K562 (cell line): ENCODE measurements at regions not wholly inside any gene's neighbourhood (a gene's known extent, or its start where the extent isn't known, plus 50 kb on each side); places are given as distances from the start of the nearest gene placed in this dataset.

ENCODE experiments used
- CTCF ChIP-seq, 3 experiments: IDR thresholded peaks in 2 of 3; conservative IDR thresholded peaks in 1 of 3; 2 replicates each; pipeline ENCODE4 v1.5.1; 2011 to 2012; ENCODE audit warnings: low read length in 3 of 3, mild to moderate bottlenecking in 3 of 3, control low read depth in 2 of 3, improper control_type of control experiment in 1 of 3, inconsistent platforms in 1 of 3, low read depth in 1 of 3, mixed read lengths in 1 of 3, moderate library complexity in 1 of 3; ENCODE audit not compliant: insufficient read depth in 2 of 3
- PBX2 ChIP-seq, 2 experiments: IDR thresholded peaks in 1 of 2; conservative IDR thresholded peaks in 1 of 2; 2 replicates each; pipeline ENCODE4 v1.6.1; 2016; ENCODE audit warnings: low read depth in 2 of 2, mild to moderate bottlenecking in 1 of 2, missing compliant biosample characterization in 1 of 2, missing genetic modification characterization in 1 of 2, moderate library complexity in 1 of 2
- SP1 ChIP-seq: sonication (generic); formaldehyde crosslinking; IDR thresholded peaks from 2 replicates; pipeline ENCODE4 v1.8.1; 2022; ENCODE audit warnings: mild to moderate bottlenecking, missing genetic modification reagents
- SREBF2 ChIP-seq: sonication (generic); formaldehyde crosslinking; IDR thresholded peaks from 2 replicates; pipeline ENCODE4 v1.4.0; 2020; ENCODE audit warnings: mild to moderate bottlenecking, missing genetic modification reagents
- ZNF583 ChIP-seq: fragments of 250-450 bp; sonication (Bioruptor Pico); IDR thresholded peaks from 2 replicates; pipeline ENCODE4 v1.4.0; 2020
- TF ChIP-seq, protein P1 (sequence below): fragments of 450-650 bp; IDR thresholded peaks from 2 replicates; pipeline ENCODE4 v1.6.1; 2017; ENCODE audit warnings: mild to moderate bottlenecking, moderate library complexity

GRCh38 chr2:117631152-117631945, 183.1 kb upstream of the DDX18 start:
- no peak for TF ChIP-seq CTCF (IDR thresholded peaks at IDR 0.05 in 2 of 3, conservative IDR thresholded peaks at IDR 0.05 in 1 of 3; ENCODE audit: insufficient read depth in 2 of 3, low read depth in 1 of 3, low read length in 3 of 3)
- no peak for TF ChIP-seq ZNF583 (CRISPR knock-in tag)
- no peak for TF ChIP-seq SREBF2
- no peak for TF ChIP-seq PBX2 (CRISPR knock-in tag; IDR thresholded peaks at IDR 0.05; ENCODE audit: low read depth)
- TF ChIP-seq PBX2 (tag; conservative IDR thresholded peaks at IDR 0.05; ENCODE audit: low read depth), result no peak
- TF ChIP-seq, protein P1, sequence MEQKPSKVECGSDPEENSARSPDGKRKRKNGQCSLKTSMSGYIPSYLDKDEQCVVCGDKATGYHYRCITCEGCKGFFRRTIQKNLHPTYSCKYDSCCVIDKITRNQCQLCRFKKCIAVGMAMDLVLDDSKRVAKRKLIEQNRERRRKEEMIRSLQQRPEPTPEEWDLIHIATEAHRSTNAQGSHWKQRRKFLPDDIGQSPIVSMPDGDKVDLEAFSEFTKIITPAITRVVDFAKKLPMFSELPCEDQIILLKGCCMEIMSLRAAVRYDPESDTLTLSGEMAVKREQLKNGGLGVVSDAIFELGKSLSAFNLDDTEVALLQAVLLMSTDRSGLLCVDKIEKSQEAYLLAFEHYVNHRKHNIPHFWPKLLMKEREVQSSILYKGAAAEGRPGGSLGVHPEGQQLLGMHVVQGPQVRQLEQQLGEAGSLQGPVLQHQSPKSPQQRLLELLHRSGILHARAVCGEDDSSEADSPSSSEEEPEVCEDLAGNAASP, result no peak
- no peak for TF ChIP-seq SP1 (CRISPR knock-in tag)
